Hepatocyte (in vitro differentiated cells): ENCODE measurements at regions not wholly inside any gene's neighbourhood (a gene's known extent, or its start where the extent isn't known, plus 50 kb on each side); places are given as distances from the start of the nearest gene placed in this dataset.

Experiments
- DNase-seq: peaks from one replicate; pipeline ENCODE4 v3.0.0-alpha.2; 2016; ENCODE audit warnings: low spot score
- H2AFZ ChIP-seq: fragments of 200-600 bp; sonication (generic); 2 replicates; pipeline ENCODE4 v1.6.0; 2016; ENCODE audit warnings: antibody characterized with exemption, mild to moderate bottlenecking
- H3K27ac ChIP-seq: fragments of 200-600 bp; sonication (generic); 2 replicates; pipeline ENCODE4 v1.5.1; 2016; ENCODE audit warnings: mild to moderate bottlenecking
- H3K27me3 ChIP-seq: fragments of 200-600 bp; sonication (generic); 2 replicates; pipeline ENCODE4 v1.6.1; 2016
- H3K36me3 ChIP-seq: fragments of 200-600 bp; sonication (generic); replicated peaks from 2 replicates; pipeline ENCODE4 v1.5.1; 2016; ENCODE audit warnings: low read depth; ENCODE audit not compliant: insufficient read depth
- H3K4me1 ChIP-seq: fragments of 200-600 bp; sonication (generic); 2 replicates; pipeline ENCODE4 v1.5.1; 2016; ENCODE audit warnings: mild to moderate bottlenecking, moderate library complexity; ENCODE audit not compliant: insufficient read depth
- H3K4me2 ChIP-seq: fragments of 200-600 bp; sonication (generic); 2 replicates; pipeline ENCODE4 v1.6.0; 2016
- H3K4me3 ChIP-seq: fragments of 200-600 bp; sonication (generic); 2 replicates; pipeline ENCODE4 v1.5.1; 2016; ENCODE audit warnings: mild to moderate bottlenecking
- H3K79me2 ChIP-seq: fragments of 200-600 bp; sonication (generic); 2 replicates; pipeline ENCODE4 v1.6.0; 2017; ENCODE audit warnings: mild to moderate bottlenecking
- H3K9me2 ChIP-seq: fragments of 200-600 bp; sonication (generic); replicated peaks from 2 replicates; pipeline ENCODE4 v1.6.0; 2017; ENCODE audit warnings: mild to moderate bottlenecking; ENCODE audit not compliant: insufficient read depth
- H3K9me3 ChIP-seq: fragments of 200-600 bp; sonication (generic); 2 replicates; pipeline ENCODE4 v1.5.1; 2016; ENCODE audit warnings: low read depth, mild to moderate bottlenecking
- H4K20me1 ChIP-seq: fragments of 200-600 bp; sonication (generic); 2 replicates; pipeline ENCODE4 v1.6.0; 2016; ENCODE audit warnings: mild to moderate bottlenecking; ENCODE audit not compliant: insufficient read depth, poor library complexity, severe bottlenecking
- EZH2 ChIP-seq: fragments of 200-600 bp; sonication (generic); IDR thresholded peaks from 2 replicates; pipeline ENCODE4 v1.6.1; 2016; ENCODE audit warnings: antibody characterized with exemption, mild to moderate bottlenecking, borderline replicate concordance
- EZH2phosphoT487 ChIP-seq: fragments of 200-600 bp; sonication (generic); IDR thresholded peaks from one replicate; pipeline ENCODE4 v1.6.1; 2018; ENCODE audit warnings: antibody characterized with exemption, mild to moderate bottlenecking, low read depth, moderate library complexity; ENCODE audit not compliant: unreplicated experiment, severe bottlenecking
- WGBS: methylation state at CpG from one replicate; pipeline ENCODE4 v1.1.6; 2016; ENCODE audit warnings: low lambda C conversion rate; ENCODE audit errors: missing lambda C conversion rate; 5-methylcytosine and 5-hydroxymethylcytosine counted together
- TF ChIP-seq, protein P1 (sequence below): fragments of 200-600 bp; sonication (generic); IDR thresholded peaks from 2 replicates; pipeline ENCODE4 v1.5.1; 2016; ENCODE audit warnings: antibody characterized with exemption, mild to moderate bottlenecking; ENCODE audit not compliant: poor library complexity

DNA sequence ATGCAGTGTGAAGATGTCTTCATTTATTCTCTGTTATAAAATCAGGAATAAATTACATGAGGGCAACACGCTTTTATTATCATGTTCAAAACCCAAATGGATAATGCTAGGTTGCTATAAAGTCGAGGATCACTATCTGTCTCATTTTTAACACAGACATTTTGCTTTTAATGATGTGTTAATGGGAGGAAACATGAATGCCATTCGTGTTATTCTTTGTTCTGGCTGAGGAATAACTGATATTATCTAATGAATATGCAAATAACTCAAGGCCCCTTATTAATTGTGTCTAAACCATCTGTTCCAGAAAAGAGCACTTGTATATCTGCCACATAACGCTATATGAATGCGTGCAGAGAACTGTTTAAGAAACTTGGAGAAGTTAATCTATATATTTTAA, 576.1 kb downstream of the DCDC2C start:
- H4K20me1 ChIP-seq = no peaks in the 10 kb centered on the region
- H3K4me1 ChIP-seq = no peaks in the 10 kb centered on the region
- H2AFZ ChIP-seq = no peak overlapping the region
- H3K9me2 ChIP-seq = no peaks in the 10 kb centered on the region
- H3K4me2 ChIP-seq = no peak overlapping the region
- 86% methylated on average over 5 of the region's 5 CpGs for WGBS
- H3K9me3 ChIP-seq = no peaks in the 10 kb centered on the region
- no peak for TF ChIP-seq EZH2
- TF ChIP-seq EZH2phosphoT487 = no peak
- no peaks in the 10 kb centered on the region for H3K79me2 ChIP-seq
- DNase-seq = no peak
- H3K4me3 ChIP-seq = no peak overlapping the region
- H3K27ac ChIP-seq = no peak overlapping the region
- H3K36me3 ChIP-seq = no peaks in the 10 kb centered on the region
- H3K27me3 ChIP-seq = no peaks in the 10 kb centered on the region

DNA sequence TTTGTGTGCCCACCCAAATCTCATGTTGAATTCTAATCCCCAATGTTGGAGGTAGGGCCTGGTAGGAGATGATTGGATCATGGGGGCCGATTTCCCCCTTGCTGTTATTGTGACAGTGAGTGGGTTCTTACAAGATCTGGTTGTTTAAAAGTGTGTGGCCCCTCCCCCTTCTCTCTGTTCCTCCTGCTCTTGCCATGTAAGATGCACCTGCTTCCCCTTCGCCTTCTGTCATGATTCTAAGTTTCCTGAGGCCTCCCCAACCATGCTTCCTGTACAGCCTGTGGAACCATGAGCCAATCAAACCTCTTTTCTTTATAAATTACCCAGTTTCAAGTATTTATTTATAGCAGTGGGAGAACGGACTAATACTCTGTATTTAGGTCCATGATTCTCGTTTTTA, 588.1 kb downstream of the DCDC2C start:
- Histone ChIP-seq H3K9me3 (no peaks in the 10 kb centered on the region), H4K20me1 (no peaks in the 10 kb centered on the region), H2AFZ (no peak overlapping the region), H3K9me2 (no peaks in the 10 kb centered on the region), H3K4me2 (no peak overlapping the region), H3K4me1 (no peaks in the 10 kb centered on the region), H3K79me2 (no peaks in the 10 kb centered on the region), H3K27me3 (no peaks in the 10 kb centered on the region), H3K4me3 (no peak overlapping the region), H3K36me3 (no peaks in the 10 kb centered on the region), H3K27ac (no peak overlapping the region)
- no peak for DNase-seq
- TF ChIP-seq EZH2 = no peak
- 78% methylated on average over 4 of the region's 4 CpGs for WGBS

DNA sequence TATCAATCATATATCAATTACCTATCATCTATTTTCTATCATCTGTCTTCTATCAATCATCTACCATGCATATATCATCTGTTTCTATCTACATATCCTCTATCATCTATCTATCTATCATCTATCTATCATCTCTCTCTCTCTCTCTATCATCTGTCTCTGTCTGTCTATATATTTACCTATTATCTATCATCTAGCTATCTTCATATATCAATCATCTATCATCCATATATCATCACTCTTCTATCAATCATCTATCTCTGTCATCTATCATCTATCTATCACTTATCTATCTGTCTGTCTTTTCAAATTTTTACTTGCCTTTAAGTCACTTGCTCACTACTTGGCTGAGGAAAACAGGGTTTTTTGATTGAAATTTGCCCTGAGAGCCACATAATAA, 592.3 kb downstream of the DCDC2C start:
- Histone ChIP-seq H3K9me2 (no peaks in the 10 kb centered on the region), H3K27me3 (no peaks in the 10 kb centered on the region), H4K20me1 (no peaks in the 10 kb centered on the region), H3K9me3 (no peaks in the 10 kb centered on the region), H3K4me1 (no peaks in the 10 kb centered on the region), H3K27ac (no peak overlapping the region), H3K79me2 (no peaks in the 10 kb centered on the region), H3K36me3 (no peaks in the 10 kb centered on the region), H3K4me2 (no peak overlapping the region), H2AFZ (no peak overlapping the region), H3K4me3 (no peak overlapping the region)
- TF ChIP-seq, protein P1, sequence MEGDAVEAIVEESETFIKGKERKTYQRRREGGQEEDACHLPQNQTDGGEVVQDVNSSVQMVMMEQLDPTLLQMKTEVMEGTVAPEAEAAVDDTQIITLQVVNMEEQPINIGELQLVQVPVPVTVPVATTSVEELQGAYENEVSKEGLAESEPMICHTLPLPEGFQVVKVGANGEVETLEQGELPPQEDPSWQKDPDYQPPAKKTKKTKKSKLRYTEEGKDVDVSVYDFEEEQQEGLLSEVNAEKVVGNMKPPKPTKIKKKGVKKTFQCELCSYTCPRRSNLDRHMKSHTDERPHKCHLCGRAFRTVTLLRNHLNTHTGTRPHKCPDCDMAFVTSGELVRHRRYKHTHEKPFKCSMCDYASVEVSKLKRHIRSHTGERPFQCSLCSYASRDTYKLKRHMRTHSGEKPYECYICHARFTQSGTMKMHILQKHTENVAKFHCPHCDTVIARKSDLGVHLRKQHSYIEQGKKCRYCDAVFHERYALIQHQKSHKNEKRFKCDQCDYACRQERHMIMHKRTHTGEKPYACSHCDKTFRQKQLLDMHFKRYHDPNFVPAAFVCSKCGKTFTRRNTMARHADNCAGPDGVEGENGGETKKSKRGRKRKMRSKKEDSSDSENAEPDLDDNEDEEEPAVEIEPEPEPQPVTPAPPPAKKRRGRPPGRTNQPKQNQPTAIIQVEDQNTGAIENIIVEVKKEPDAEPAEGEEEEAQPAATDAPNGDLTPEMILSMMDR = no peak
- TF ChIP-seq EZH2phosphoT487 (no peak), EZH2 (no peak)
- no peak for DNase-seq

DNA sequence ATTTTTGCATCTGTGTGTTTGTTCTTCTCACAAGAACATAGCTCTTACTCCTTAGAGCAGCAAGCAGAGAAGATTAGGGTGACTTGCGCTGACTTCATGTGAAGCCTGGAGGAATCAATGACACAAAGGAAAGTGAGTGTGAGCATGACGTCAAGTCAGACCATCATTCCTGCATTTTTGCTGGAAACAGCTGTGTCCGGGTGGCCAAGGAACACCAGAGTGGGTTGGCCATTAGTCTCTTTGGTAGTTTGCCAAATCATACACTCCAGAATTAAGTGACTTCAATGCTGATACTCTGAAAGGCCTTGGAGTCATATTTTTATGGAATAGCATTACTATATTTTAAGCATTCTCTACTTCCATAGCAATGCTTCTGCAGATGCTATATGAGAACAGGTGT, 597.2 kb downstream of the DCDC2C start:
- DNase-seq = no peak
- 87% methylated on average over 3 of the region's 3 CpGs for WGBS
- H3K4me1 ChIP-seq = no peaks in the 10 kb centered on the region
- H3K9me3 ChIP-seq = no peaks in the 10 kb centered on the region
- TF ChIP-seq EZH2 (no peak), EZH2phosphoT487 (no peak)
- TF ChIP-seq, protein P1 = no peak
- no peaks in the 10 kb centered on the region for H3K36me3 ChIP-seq
- no peaks in the 10 kb centered on the region for H3K79me2 ChIP-seq
- H3K4me3 ChIP-seq = no peak overlapping the region
- H3K4me2 ChIP-seq = no peak overlapping the region
- H3K27ac ChIP-seq = no peak overlapping the region
- H4K20me1 ChIP-seq = no peaks in the 10 kb centered on the region
- H2AFZ ChIP-seq = no peak overlapping the region
- H3K27me3 ChIP-seq = no peaks in the 10 kb centered on the region
- no peaks in the 10 kb centered on the region for H3K9me2 ChIP-seq
